ENCODE measurements at regions not wholly inside any gene's neighbourhood (a gene's known extent, or its start where the extent isn't known, plus 50 kb on each side); places are given as distances from the start of the nearest gene placed in this dataset.

DNA sequence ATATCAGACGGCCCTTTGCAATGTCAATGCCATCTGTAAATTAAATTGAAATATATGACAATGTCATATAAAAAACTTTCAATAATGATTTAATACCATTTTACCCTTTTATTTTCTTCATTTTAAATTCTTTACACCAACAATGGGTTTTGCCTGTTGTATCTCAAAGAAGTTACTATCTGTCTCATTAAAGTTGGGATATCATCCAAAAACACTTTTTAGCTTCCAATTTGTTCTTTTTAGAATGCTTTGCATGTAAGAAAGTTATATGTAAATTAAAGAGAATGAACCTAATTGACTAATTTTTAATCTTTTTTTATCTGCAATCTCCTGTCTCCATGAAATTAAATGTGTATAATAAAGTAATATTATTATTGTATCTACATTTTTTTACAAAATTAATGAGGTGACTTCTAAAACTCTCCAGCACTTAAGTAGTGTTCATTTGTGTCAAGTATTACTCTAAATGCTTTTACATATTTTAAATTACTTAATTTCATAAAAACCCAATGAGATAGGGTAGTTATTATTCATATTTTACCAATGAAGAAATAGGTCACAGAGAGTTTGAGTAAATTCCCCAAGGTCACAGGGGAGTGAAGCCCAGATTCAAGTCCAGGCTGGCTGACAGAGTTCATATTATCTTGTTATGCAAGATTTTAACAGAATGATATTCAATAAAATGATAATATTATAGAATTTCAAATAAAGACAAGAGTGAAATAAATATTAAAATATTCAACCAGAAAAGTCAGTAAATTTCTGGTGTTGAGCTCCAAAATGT, 673.0 kb upstream of the FLRT2 start:
- TF ChIP-seq CTCF (IDR thresholded peaks at IDR 0.05; ENCODE audit: unreplicated experiment), result no peak
- Mint-ChIP-seq H3K9me3 (ENCODE audit: unreplicated experiment) (no peaks in the 10 kb centered on the region), H3K4me3 (ENCODE audit: unreplicated experiment) (no peak overlapping the region), H3K27ac (ENCODE audit: low read depth, unreplicated experiment) (peak overlapping the region; percentile 74), H3K4me1 (ENCODE audit: insufficient read depth, unreplicated experiment) (peaks cover 16% of the 10 kb centered on the region), H3K36me3 (ENCODE audit: insufficient read depth, unreplicated experiment) (no peaks in the 10 kb centered on the region), H3K27me3 (ENCODE audit: insufficient read depth, unreplicated experiment) (no peaks in the 10 kb centered on the region)
- POLR2A ChIA-PET, result interaction anchor here (0.6 to 1.0 kb wide), 4 partner anchors 31 to 675 kb away, joined by 3 to 8 read pairs (median 6); partner anchors contain the start of gene FLRT2
- CTCF ChIA-PET, result no interaction called here
- DNase-seq (ENCODE audit: unreplicated experiment), result peak; percentile 14
- intact Hi-C loops (cut with micrococcal nuclease), result no loop called here
- BruUV-seq (replicated peaks), result no TSS peak

GRCh38 chr14:84857571-84857970, 672.4 kb upstream of the FLRT2 start:
- Mint-ChIP-seq H3K4me3 (ENCODE audit: unreplicated experiment) (no peak overlapping the region), H3K27ac (ENCODE audit: low read depth, unreplicated experiment) (peak overlapping the region; percentile 74), H3K36me3 (ENCODE audit: insufficient read depth, unreplicated experiment) (no peaks in the 10 kb centered on the region), H3K9me3 (ENCODE audit: unreplicated experiment) (no peaks in the 10 kb centered on the region), H3K27me3 (ENCODE audit: insufficient read depth, unreplicated experiment) (no peaks in the 10 kb centered on the region), H3K4me1 (ENCODE audit: insufficient read depth, unreplicated experiment) (peaks cover 16% of the 10 kb centered on the region)
- BruUV-seq (replicated peaks), result no TSS peak
- no peak for TF ChIP-seq CTCF (IDR thresholded peaks at IDR 0.05; ENCODE audit: unreplicated experiment)
- POLR2A ChIA-PET, result interaction anchor here (0.6 to 1.0 kb wide), 8 partner anchors 29 to 858 kb away, joined by 3 to 8 read pairs (median 4); partner anchors contain the start of gene FLRT2
- CTCF ChIA-PET, result no interaction called here
- peak; percentile 64 for DNase-seq (ENCODE audit: unreplicated experiment)
- intact Hi-C loops (cut with micrococcal nuclease), result no loop called here

- ChIA-PET CTCF (no interaction called here), POLR2A (interaction anchor here (0.9 kb wide), 1 partner anchor 10 kb away, joined by 3 read pairs; no protein-coding TSS in a partner anchor)
- no peak for TF ChIP-seq CTCF (IDR thresholded peaks at IDR 0.05; ENCODE audit: unreplicated experiment)
- Mint-ChIP-seq H3K36me3 (ENCODE audit: insufficient read depth, unreplicated experiment) (no peaks in the 10 kb centered on the region), H3K9me3 (ENCODE audit: unreplicated experiment) (no peaks in the 10 kb centered on the region), H3K4me3 (ENCODE audit: unreplicated experiment) (no peak overlapping the region), H3K4me1 (ENCODE audit: insufficient read depth, unreplicated experiment) (peaks cover 10% of the 10 kb centered on the region), H3K27ac (ENCODE audit: low read depth, unreplicated experiment) (no peak overlapping the region), H3K27me3 (ENCODE audit: insufficient read depth, unreplicated experiment) (no peaks in the 10 kb centered on the region)
- intact Hi-C loops (cut with micrococcal nuclease), result no loop called here
- no peak for DNase-seq (ENCODE audit: unreplicated experiment)
- no TSS peak for BruUV-seq (replicated peaks)
These were observed 670.8 kb upstream of the FLRT2 start for GRCh38 chr14:84859116-84859515.

DNA sequence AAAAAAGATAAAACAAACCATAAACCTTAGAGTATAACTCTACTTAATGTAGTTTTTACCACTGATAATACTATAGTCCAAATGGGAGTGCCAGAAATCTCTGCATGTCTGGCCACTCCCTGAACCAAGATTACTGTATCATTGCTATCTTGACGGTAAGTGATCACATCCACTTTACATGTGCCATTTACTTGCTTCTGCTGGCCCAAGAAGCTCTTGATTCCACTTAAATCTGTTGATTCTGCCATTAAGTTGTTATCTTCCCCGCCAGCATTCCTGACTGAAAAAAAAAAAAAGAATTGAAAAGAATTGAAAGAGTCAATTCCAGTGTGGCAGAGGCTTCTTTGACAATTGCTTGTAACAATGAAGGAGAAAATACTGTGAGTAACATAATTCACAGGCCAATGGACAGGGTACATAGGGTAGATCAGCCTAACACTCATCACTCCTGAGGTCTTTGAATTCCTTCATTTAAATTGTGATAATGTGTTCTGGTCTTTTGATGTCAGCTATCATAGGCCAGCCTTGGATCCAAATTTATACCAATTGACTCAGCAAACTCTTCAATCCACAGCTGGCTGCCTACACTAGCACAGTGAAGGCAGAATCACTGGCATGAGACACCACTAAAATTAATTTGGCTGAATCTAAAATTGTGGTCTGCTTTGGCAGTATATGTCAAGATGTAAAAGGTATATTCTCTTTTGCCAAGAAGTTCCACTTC, 665.2 kb upstream of the FLRT2 start:
- POLR2A ChIA-PET, result no interaction called here
- H3K4me1 Mint-ChIP-seq (ENCODE audit: insufficient read depth, unreplicated experiment), result no peaks in the 10 kb centered on the region
- no peaks in the 10 kb centered on the region for H3K9me3 Mint-ChIP-seq (ENCODE audit: unreplicated experiment)
- DNase-seq (ENCODE audit: unreplicated experiment), result no peak
- H3K4me3 Mint-ChIP-seq (ENCODE audit: unreplicated experiment), result no peak overlapping the region
- no peak overlapping the region for H3K27ac Mint-ChIP-seq (ENCODE audit: low read depth, unreplicated experiment)
- intact Hi-C loops (cut with micrococcal nuclease), result no loop called here
- CTCF ChIA-PET, result no interaction called here
- BruUV-seq (replicated peaks), result no TSS peak
- TF ChIP-seq CTCF (IDR thresholded peaks at IDR 0.05; ENCODE audit: unreplicated experiment), result no peak
- no peaks in the 10 kb centered on the region for H3K27me3 Mint-ChIP-seq (ENCODE audit: insufficient read depth, unreplicated experiment)
- H3K36me3 Mint-ChIP-seq (ENCODE audit: insufficient read depth, unreplicated experiment), result no peaks in the 10 kb centered on the region
